KOPT-K1 (cell line): ENCODE measurements at regions not wholly inside any gene's neighbourhood (a gene's known extent, or its start where the extent isn't known, plus 50 kb on each side); places are given as distances from the start of the nearest gene placed in this dataset.

Experiments used
- H3K27ac ChIP-seq: fragments of 200-600 bp; sonication (generic); 2 replicates; pipeline ENCODE4 v1.5.1; 2016; ENCODE audit warnings: antibody characterized with exemption, mild to moderate bottlenecking, low read depth, low read length; ENCODE audit not compliant: poor library complexity, severe bottlenecking
- H3K36me3 ChIP-seq: fragments of 200-600 bp; sonication (generic); 2 replicates; pipeline ENCODE4 v1.5.1; 2017; ENCODE audit warnings: antibody characterized with exemption, mild to moderate bottlenecking, low read length, moderate library complexity; ENCODE audit not compliant: insufficient read depth
- H3K9me3 ChIP-seq: fragments of 200-600 bp; sonication (generic); 2 replicates; pipeline ENCODE4 v1.5.1; 2017; ENCODE audit warnings: antibody characterized with exemption, low read length, mild to moderate bottlenecking; ENCODE audit not compliant: insufficient read depth, poor library complexity, severe bottlenecking

GRCh38 chr5:166188501-166189325 lies 2102.7 kb upstream of the WWC1 start:
- Histone ChIP-seq H3K27ac (no peak overlapping the region), H3K36me3 (no peaks in the 10 kb centered on the region), H3K9me3 (no peaks in the 10 kb centered on the region)

GRCh38 chr5:166192696-166193095 lies 2098.7 kb upstream of the WWC1 start:
- no peaks in the 10 kb centered on the region for H3K9me3 ChIP-seq
- no peak overlapping the region for H3K27ac ChIP-seq
- no peaks in the 10 kb centered on the region for H3K36me3 ChIP-seq

GRCh38 chr5:166195981-166196380 lies 2095.5 kb upstream of the WWC1 start:
- Histone ChIP-seq H3K27ac (no peak overlapping the region), H3K36me3 (no peaks in the 10 kb centered on the region), H3K9me3 (no peaks in the 10 kb centered on the region)

DNA sequence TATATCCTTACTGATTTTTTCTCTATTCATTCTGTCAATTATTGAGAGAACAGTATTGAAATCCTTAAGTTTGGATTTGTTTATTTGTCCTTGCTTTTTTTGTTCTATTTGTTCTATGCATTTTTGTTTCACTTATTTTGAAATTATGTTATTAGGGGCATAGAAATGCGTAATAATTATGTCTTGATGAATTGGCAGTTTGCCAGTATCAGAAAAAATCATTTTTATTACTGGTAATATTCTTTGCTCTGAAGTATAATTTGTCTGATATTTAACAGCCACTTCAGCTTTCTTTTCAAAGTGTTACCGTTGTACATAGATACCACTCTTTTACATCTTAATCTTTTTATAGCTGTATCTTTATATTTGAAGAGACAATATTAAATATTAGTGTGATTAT lies 2090.9 kb upstream of the WWC1 start:
- H3K36me3 ChIP-seq, result no peaks in the 10 kb centered on the region
- H3K9me3 ChIP-seq, result no peaks in the 10 kb centered on the region
- no peak overlapping the region for H3K27ac ChIP-seq

DNA sequence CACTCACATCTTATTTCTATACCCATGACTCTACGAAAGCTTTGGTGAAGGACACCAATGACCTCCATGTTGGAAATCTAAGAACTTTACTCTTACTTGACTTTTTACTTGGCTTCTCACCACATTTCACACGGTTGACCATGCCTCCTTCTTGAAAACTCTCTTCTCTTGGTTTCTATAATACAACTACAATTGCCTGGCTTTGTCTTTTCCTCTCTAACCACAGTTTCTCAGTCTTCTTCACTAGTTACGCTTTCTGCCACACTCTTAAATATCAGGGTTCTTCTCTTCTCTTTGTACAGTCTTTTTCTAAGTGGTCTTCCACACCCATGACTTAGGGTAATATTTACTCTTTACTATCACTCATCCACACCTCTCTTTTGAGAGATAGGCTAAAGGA lies 2079.8 kb upstream of the WWC1 start:
- no peaks in the 10 kb centered on the region for H3K9me3 ChIP-seq
- no peaks in the 10 kb centered on the region for H3K36me3 ChIP-seq
- H3K27ac ChIP-seq, result no peak overlapping the region

DNA sequence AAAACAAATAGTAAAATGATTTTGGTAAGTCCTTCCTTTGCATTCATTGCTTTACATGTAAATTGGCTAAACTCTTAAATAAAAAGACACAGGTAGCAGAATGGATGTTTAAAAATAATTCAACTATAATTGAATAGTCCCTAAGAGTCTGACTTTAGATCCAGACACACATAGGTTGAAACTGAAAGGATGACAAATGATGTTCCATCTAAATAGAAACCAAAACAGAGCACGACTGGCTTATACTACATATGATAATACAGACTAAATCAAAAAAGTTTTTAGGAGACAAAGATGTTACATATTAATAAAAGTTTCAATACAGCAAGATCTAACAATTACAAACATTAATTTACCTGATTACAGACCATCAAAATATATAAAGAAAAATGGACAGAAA lies 2055.1 kb upstream of the WWC1 start:
- Histone ChIP-seq H3K36me3 (no peaks in the 10 kb centered on the region), H3K27ac (no peak overlapping the region), H3K9me3 (no peaks in the 10 kb centered on the region)

DNA sequence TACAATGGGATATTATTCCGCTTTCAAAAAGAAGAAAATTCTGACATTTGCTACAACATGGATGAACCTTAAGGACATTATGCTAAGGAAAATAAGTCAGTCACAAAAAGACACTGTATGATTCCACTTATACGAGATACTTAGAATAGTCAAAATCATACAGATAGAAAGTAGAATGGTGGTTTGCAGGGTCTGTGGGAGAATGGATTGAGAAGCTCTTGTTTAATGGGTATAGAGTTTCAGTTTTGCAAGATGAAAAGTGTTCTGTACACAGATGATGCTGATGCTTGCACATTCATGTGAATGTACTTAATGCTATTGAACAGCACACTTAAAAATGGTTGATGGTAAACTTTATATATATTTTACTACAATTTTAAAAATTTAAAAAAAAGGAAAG lies 2050.7 kb upstream of the WWC1 start:
- Histone ChIP-seq H3K27ac (no peak overlapping the region), H3K9me3 (no peaks in the 10 kb centered on the region), H3K36me3 (no peaks in the 10 kb centered on the region)

DNA sequence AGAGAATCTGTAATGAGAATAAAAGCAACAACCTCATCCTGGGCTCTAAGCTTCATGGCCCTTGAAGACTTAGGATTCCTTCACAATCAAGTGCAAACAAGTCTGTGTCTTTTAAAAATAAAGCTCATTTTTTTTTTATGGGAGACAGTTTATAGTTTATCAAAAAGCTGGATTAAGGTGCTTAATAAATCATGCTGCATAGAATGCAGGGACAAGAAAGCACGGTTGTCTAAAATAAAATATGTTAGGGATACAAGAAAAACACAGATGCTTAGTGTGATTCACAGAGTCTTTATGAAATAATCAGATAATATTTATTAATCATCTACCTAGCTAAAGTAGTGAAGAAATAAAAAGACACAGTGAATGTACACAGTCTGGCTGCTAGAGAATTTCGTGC lies 2045.9 kb upstream of the WWC1 start:
- Histone ChIP-seq H3K9me3 (no peaks in the 10 kb centered on the region), H3K36me3 (no peaks in the 10 kb centered on the region), H3K27ac (no peak overlapping the region)

DNA sequence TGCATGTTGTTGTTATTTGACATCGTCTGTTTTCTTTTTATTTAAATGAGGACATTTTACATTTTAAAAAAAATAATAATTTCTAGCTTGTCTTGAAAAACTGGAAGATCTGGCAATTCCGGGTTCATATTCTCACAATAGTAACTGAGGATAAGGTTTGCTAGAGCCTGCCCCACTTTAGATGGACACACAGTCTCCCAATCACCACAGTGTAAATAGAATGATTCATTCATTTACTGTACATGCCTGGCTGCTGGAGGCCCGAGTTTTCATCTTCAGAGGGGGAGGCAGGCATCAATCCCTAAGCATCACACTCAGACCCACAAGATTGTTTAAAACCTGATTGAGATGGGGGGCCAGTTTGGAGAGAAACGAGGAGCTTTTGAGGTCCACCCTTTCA lies 2039.7 kb upstream of the WWC1 start:
- Histone ChIP-seq H3K9me3 (no peaks in the 10 kb centered on the region), H3K36me3 (no peaks in the 10 kb centered on the region), H3K27ac (no peak overlapping the region)

- Histone ChIP-seq H3K27ac (no peak overlapping the region), H3K9me3 (no peaks in the 10 kb centered on the region), H3K36me3 (no peaks in the 10 kb centered on the region)
Measured at GRCh38 chr5:166257661-166258060, 2033.8 kb upstream of the WWC1 start.

DNA sequence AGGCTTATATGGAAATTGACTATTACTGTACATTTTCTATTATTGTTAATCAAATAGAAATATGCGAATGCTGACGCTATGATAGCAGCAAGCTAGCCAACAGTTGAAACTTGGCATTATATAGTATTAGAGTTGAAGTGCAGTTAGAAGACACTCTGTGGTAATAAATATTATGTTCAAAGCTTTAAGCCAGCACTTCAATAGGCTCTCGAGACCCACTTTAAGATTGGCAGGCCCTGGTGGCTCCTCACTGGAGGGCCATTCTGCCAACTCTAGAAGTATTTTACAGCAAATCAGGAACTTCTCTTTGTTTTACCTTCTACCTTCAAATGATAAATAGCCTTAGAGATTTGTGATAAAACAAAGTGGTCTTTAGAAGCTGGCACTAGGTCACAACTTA lies 2029.0 kb upstream of the WWC1 start:
- Histone ChIP-seq H3K9me3 (no peaks in the 10 kb centered on the region), H3K36me3 (no peaks in the 10 kb centered on the region), H3K27ac (no peak overlapping the region)

GRCh38 chr5:166267907-166268306 lies 2023.5 kb upstream of the WWC1 start:
- H3K9me3 ChIP-seq, result no peaks in the 10 kb centered on the region
- no peak overlapping the region for H3K27ac ChIP-seq
- H3K36me3 ChIP-seq, result no peaks in the 10 kb centered on the region

DNA sequence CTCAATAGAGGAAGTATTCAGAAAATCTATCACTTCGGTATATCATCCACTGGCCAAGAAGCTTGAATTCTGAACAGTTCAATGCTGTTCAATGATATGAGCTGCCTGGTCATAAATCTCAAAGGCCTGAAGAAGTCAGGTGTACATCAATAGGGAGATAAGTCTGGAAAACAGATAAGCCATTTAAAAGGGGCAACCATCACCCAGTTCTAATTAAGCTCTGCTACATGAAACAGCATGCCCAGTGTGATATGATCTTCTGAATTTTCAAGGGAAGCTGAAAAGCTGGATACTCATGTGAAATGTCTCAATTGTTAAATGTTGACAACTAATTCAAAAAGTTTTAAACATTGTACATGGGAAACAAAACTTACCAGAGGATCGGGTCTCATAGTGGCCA lies 2020.7 kb upstream of the WWC1 start:
- Histone ChIP-seq H3K36me3 (no peaks in the 10 kb centered on the region), H3K27ac (no peak overlapping the region), H3K9me3 (no peaks in the 10 kb centered on the region)

- no peaks in the 10 kb centered on the region for H3K36me3 ChIP-seq
- no peak overlapping the region for H3K27ac ChIP-seq
- no peaks in the 10 kb centered on the region for H3K9me3 ChIP-seq
Measured at GRCh38 chr5:166276006-166276405, 2015.4 kb upstream of the WWC1 start.

DNA sequence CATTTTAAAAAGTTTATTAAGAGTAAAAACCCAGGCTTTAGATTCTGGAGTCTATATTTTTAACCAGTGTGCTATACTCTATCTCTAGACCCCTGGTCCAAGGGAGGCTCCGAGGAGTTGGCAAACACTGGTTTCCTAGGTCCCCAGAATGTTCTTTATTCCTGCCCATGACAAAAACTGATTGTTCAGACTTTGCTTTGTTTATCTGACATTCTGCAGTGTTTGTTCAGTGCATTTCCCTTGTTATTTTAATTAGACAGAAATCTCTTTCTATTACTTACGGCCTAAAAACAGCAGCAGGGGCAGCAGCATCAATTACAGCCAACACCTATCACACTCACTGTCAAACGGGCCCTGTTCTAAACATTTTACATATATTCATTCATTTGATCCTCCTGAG lies 2011.6 kb upstream of the WWC1 start:
- Histone ChIP-seq H3K9me3 (no peaks in the 10 kb centered on the region), H3K36me3 (no peaks in the 10 kb centered on the region), H3K27ac (no peak overlapping the region)

- no peaks in the 10 kb centered on the region for H3K36me3 ChIP-seq
- H3K27ac ChIP-seq, result no peak overlapping the region
- no peaks in the 10 kb centered on the region for H3K9me3 ChIP-seq
Measured at GRCh38 chr5:166281433-166281832, 2010.0 kb upstream of the WWC1 start.
